Urinary bladder (tissue), 3 donors: ENCODE measurements at regions not wholly inside any gene's neighbourhood (a gene's known extent, or its start where the extent isn't known, plus 50 kb on each side); places are given as distances from the start of the nearest gene placed in this dataset.

Source experiments
- DNase-seq: peaks from one replicate; pipeline ENCODE4 v3.0.0-alpha.2; 2015; ENCODE audit errors: extremely low spot score
- H3K27ac ChIP-seq: one replicate; pipeline ENCODE4 v1.5.1; 2013; ENCODE audit warnings: low read depth, mild to moderate bottlenecking, moderate library complexity
- H3K36me3 ChIP-seq: one replicate; pipeline ENCODE4 v1.6.1; 2013; ENCODE audit warnings: mild to moderate bottlenecking, moderate library complexity; ENCODE audit not compliant: insufficient read depth
- H3K4me1 ChIP-seq: one replicate; pipeline ENCODE4 v1.6.1; 2013; ENCODE audit warnings: mild to moderate bottlenecking, moderate library complexity; ENCODE audit not compliant: insufficient read depth
- H3K4me3 ChIP-seq: one replicate; pipeline ENCODE4 v1.5.1; 2013; ENCODE audit warnings: low read depth, low read length
- WGBS: extraction: QIAGEN DNeasy Blood & Tissue Kit; methylation state at CpG from one replicate; pipeline ENCODE4 v1.1.7; 2013; 5-methylcytosine and 5-hydroxymethylcytosine counted together
- donor health status: healthy with polysubstance abuse.
- donor health status: healthy.

- Histone ChIP-seq H3K4me3 (no peak overlapping the region), H3K4me1 (no peaks in the 10 kb centered on the region)
Measured at GRCh38 chr4:14693728-14694127, 308.6 kb upstream of the CPEB2 start.

GRCh38 chr4:14695095-14695845, 307.0 kb upstream of the CPEB2 start:
- Histone ChIP-seq H3K4me1 (no peaks in the 10 kb centered on the region), H3K36me3 (no peaks in the 10 kb centered on the region), H3K27ac (no peak overlapping the region), H3K4me3 (no peak overlapping the region)
- no peak for DNase-seq
- 74% methylated on average over 6 of the region's 6 CpGs for WGBS

More at GRCh38 chr4:14693728-14694127, 308.6 kb upstream of the CPEB2 start:
- Histone ChIP-seq H3K36me3 (no peaks in the 10 kb centered on the region), H3K27ac (no peak overlapping the region)
- DNase-seq, result no peak

GRCh38 chr4:14700083-14700482, 302.2 kb upstream of the CPEB2 start:
- no peaks in the 10 kb centered on the region for H3K36me3 ChIP-seq
- DNase-seq, result no peak
- H3K4me1 ChIP-seq, result no peaks in the 10 kb centered on the region
- no peak overlapping the region for H3K27ac ChIP-seq
- no peak overlapping the region for H3K4me3 ChIP-seq

GRCh38 chr4:14700544-14700943, 301.7 kb upstream of the CPEB2 start:
- DNase-seq, result no peak
- H3K4me1 ChIP-seq, result no peaks in the 10 kb centered on the region
- 91% methylated on average over 3 of the region's 3 CpGs for WGBS
- no peaks in the 10 kb centered on the region for H3K36me3 ChIP-seq
- H3K27ac ChIP-seq, result no peak overlapping the region
- no peak overlapping the region for H3K4me3 ChIP-seq

- no peak overlapping the region for H3K4me3 ChIP-seq
- H3K36me3 ChIP-seq, result no peaks in the 10 kb centered on the region
- no peak overlapping the region for H3K27ac ChIP-seq
- DNase-seq, result no peak
- H3K4me1 ChIP-seq, result no peaks in the 10 kb centered on the region
- WGBS, result 29% methylated on average over 2 of the region's 2 CpGs
Measured at GRCh38 chr4:14701389-14701788, 300.9 kb upstream of the CPEB2 start.

GRCh38 chr4:14701896-14702295, 300.4 kb upstream of the CPEB2 start:
- H3K4me3 ChIP-seq, result no peak overlapping the region
- no peak for DNase-seq
- no peak overlapping the region for H3K27ac ChIP-seq
- no peaks in the 10 kb centered on the region for H3K36me3 ChIP-seq
- 27% methylated on average over 1 of the region's 1 CpG for WGBS
- H3K4me1 ChIP-seq, result no peaks in the 10 kb centered on the region

GRCh38 chr4:14708574-14708973, 293.7 kb upstream of the CPEB2 start:
- DNase-seq, result no peak
- H3K4me1 ChIP-seq, result no peaks in the 10 kb centered on the region
- H3K4me3 ChIP-seq, result no peak overlapping the region
- H3K27ac ChIP-seq, result no peak overlapping the region
- H3K36me3 ChIP-seq, result no peaks in the 10 kb centered on the region

- Histone ChIP-seq H3K4me1 (no peaks in the 10 kb centered on the region), H3K4me3 (no peak overlapping the region), H3K27ac (no peak overlapping the region), H3K36me3 (no peaks in the 10 kb centered on the region)
- no peak for DNase-seq
- WGBS, result 56% methylated on average over 4 of the region's 4 CpGs
Measured at GRCh38 chr4:14711259-14711658, 291.0 kb upstream of the CPEB2 start.

GRCh38 chr4:14716691-14717090, 285.6 kb upstream of the CPEB2 start:
- 20% methylated on average over 6 of the region's 6 CpGs for WGBS
- no peaks in the 10 kb centered on the region for H3K36me3 ChIP-seq
- H3K27ac ChIP-seq, result no peak overlapping the region
- H3K4me1 ChIP-seq, result no peaks in the 10 kb centered on the region
- no peak for DNase-seq
- H3K4me3 ChIP-seq, result no peak overlapping the region

GRCh38 chr4:14719053-14719452, 283.2 kb upstream of the CPEB2 start:
- Histone ChIP-seq H3K27ac (no peak overlapping the region), H3K36me3 (no peaks in the 10 kb centered on the region), H3K4me1 (no peaks in the 10 kb centered on the region), H3K4me3 (no peak overlapping the region)
- DNase-seq, result no peak
- 42% methylated on average over 3 of the region's 3 CpGs for WGBS

GRCh38 chr4:14726441-14726840, 275.8 kb upstream of the CPEB2 start:
- WGBS, result 75% methylated on average over 3 of the region's 3 CpGs
- Histone ChIP-seq H3K36me3 (no peaks in the 10 kb centered on the region), H3K27ac (no peak overlapping the region), H3K4me3 (no peak overlapping the region), H3K4me1 (no peaks in the 10 kb centered on the region)
- DNase-seq, result no peak

GRCh38 chr4:14726877-14727361, 275.4 kb upstream of the CPEB2 start:
- no peak for DNase-seq
- no peaks in the 10 kb centered on the region for H3K36me3 ChIP-seq
- H3K4me1 ChIP-seq, result no peaks in the 10 kb centered on the region
- WGBS, result 76% methylated on average over 4 of the region's 4 CpGs
- no peak overlapping the region for H3K27ac ChIP-seq
- H3K4me3 ChIP-seq, result no peak overlapping the region

- DNase-seq, result no peak
- Histone ChIP-seq H3K27ac (no peak overlapping the region), H3K4me3 (no peak overlapping the region), H3K4me1 (no peaks in the 10 kb centered on the region), H3K36me3 (no peaks in the 10 kb centered on the region)
Measured at GRCh38 chr4:14729282-14730000, 272.8 kb upstream of the CPEB2 start.

GRCh38 chr4:14742054-14742453, 260.2 kb upstream of the CPEB2 start:
- 87% methylated on average over 1 of the region's 1 CpG for WGBS
- no peak for DNase-seq
- no peaks in the 10 kb centered on the region for H3K4me1 ChIP-seq
- H3K4me3 ChIP-seq, result no peak overlapping the region
- H3K36me3 ChIP-seq, result no peaks in the 10 kb centered on the region
- no peak overlapping the region for H3K27ac ChIP-seq
